Caco-2 (cell line): ENCODE measurements at regions not wholly inside any gene's neighbourhood (a gene's known extent, or its start where the extent isn't known, plus 50 kb on each side); places are given as distances from the start of the nearest gene placed in this dataset.

ENCODE experiments used
- BruUV-seq: library from RNA; stranded (reverse); fragments of 400-500 nt; replicated peaks from 2 replicates; lab custom pipeline; 2021; lab: Mats Ljungman, UMichigan
- CTCF ChIA-PET: fragments of 300-600 bp; sonication (Branson Sonifier 250); formaldehyde crosslinking; loops from one replicate; lab custom pipeline; 2022; ENCODE audit warnings: antibody characterized with exemption; lab: Charles Lee
- POLR2A ChIA-PET: fragments of 300-600 bp; sonication (Branson Sonifier 250); formaldehyde crosslinking; loops from one replicate; lab custom pipeline; 2022; ENCODE audit warnings: antibody characterized with exemption; lab: Charles Lee
- DNase-seq, 2 experiments: peaks; one replicate each; pipeline versions ENCODE4 v3.0.0 to v3.0.0-alpha.2; 2020 to 2022
- H3K27me3 ChIP-seq: replicated peaks from 2 replicates; pipeline ENCODE4 v1.6.0; 2011; ENCODE audit warnings: low read length; ENCODE audit not compliant: control insufficient read depth, insufficient read depth
- H3K36me3 ChIP-seq: 2 replicates; pipeline ENCODE4 v1.5.1; 2011; ENCODE audit warnings: low read length; ENCODE audit not compliant: control insufficient read depth, insufficient read depth
- H3K4me1 ChIP-seq: fragments of 250-450 bp; sonication (Bioruptor Pico); 2 replicates; pipeline ENCODE4 v1.5.1; 2020; ENCODE audit warnings: mild to moderate bottlenecking
- H3K4me3 ChIP-seq: 2 replicates; pipeline ENCODE4 v1.5.1; 2011; ENCODE audit warnings: low read depth, mild to moderate bottlenecking, control low read depth, low read length
- H3K9me3 ChIP-seq: fragments of 250-450 bp; sonication (Bioruptor Pico); 2 replicates; pipeline ENCODE4 v1.5.1; 2020; ENCODE audit warnings: mild to moderate bottlenecking, moderate library complexity
- H3K27ac Mint-ChIP-seq: one replicate; pipeline ENCODE4 v1.8.0; 2022; ENCODE audit warnings: mixed read lengths; ENCODE audit not compliant: unreplicated experiment
- H3K27me3 Mint-ChIP-seq: one replicate; pipeline ENCODE4 v1.8.0; 2022; ENCODE audit warnings: mixed read lengths; ENCODE audit not compliant: insufficient read depth, unreplicated experiment
- H3K36me3 Mint-ChIP-seq: one replicate; pipeline ENCODE4 v1.8.0; 2022; ENCODE audit warnings: mild to moderate bottlenecking, mixed read lengths; ENCODE audit not compliant: insufficient read depth, unreplicated experiment
- H3K4me1 Mint-ChIP-seq: one replicate; pipeline ENCODE4 v1.8.0; 2022; ENCODE audit warnings: low read depth, mixed read lengths; ENCODE audit not compliant: unreplicated experiment
- H3K4me3 Mint-ChIP-seq: one replicate; pipeline ENCODE4 v1.8.0; 2022; ENCODE audit warnings: mild to moderate bottlenecking, moderate library complexity, mixed read lengths; ENCODE audit not compliant: unreplicated experiment
- H3K9me3 Mint-ChIP-seq: one replicate; pipeline ENCODE4 v1.8.0; 2022; ENCODE audit warnings: mixed read lengths; ENCODE audit not compliant: unreplicated experiment
- CTCF ChIP-seq, 2 experiments: fragments of 200-600 bp in 1 of 2; IDR thresholded peaks; 1 replicate in 1 of 2; 2 replicates in 1 of 2; pipeline versions ENCODE4 v1.5.1 to v1.8.0; 2011 to 2022; ENCODE audit warnings: antibody characterized with exemption in 1 of 2, control low read depth in 1 of 2, inconsistent platforms in 1 of 2, low read depth in 1 of 2, low read length in 1 of 2, mild to moderate bottlenecking in 1 of 2, moderate library complexity in 1 of 2; ENCODE audit not compliant: insufficient read depth in 1 of 2, severe bottlenecking in 1 of 2, unreplicated experiment in 1 of 2
- intact Hi-C: fragments of 100-400 bp; cut with micrococcal nuclease; formaldehyde crosslinking; loops from one replicate; pipeline ENCODE4 v1.10.0; 2022; ENCODE audit not compliant: unreplicated experiment

DNA sequence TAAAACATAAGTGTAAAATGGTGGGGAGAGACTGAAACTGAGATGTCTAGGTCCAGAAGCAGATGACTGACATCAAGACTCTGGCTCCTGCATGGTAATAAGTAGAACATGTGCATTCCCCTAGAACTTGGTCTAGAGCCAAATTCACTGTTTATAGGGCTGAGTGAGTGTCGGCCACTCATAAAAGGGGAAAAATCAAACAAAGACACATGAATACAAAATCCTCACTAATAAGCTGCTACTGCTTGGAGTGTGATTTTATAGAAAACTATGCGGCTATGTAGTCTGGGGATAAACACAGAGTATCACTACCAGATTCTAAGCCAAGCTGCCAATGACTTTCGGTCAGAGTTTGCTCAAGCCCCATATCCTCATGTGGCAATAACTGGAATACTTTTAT is 1080.8 kb upstream of the DDX18 start:
- Histone ChIP-seq H3K4me1 (no peaks in the 10 kb centered on the region), H3K9me3 (no peaks in the 10 kb centered on the region), H3K4me3 (no peak overlapping the region), H3K36me3 (no peaks in the 10 kb centered on the region), H3K27me3 (no peaks in the 10 kb centered on the region)
- Mint-ChIP-seq H3K9me3 (no peaks in the 10 kb centered on the region), H3K27me3 (peaks cover 3% of the 10 kb centered on the region), H3K36me3 (no peaks in the 10 kb centered on the region), H3K4me1 (no peaks in the 10 kb centered on the region), H3K4me3 (no peak overlapping the region), H3K27ac (no peak overlapping the region)
- no peak for DNase-seq
- no TSS peak for BruUV-seq
- POLR2A ChIA-PET: no interaction called here
- TF ChIP-seq CTCF (IDR thresholded peaks at IDR 0.05; ENCODE audit: insufficient read depth in 1 of 2, low read depth in 1 of 2, low read length in 1 of 2, severe bottlenecking in 1 of 2, unreplicated experiment in 1 of 2): no peak
- CTCF ChIA-PET: no interaction called here
- intact Hi-C loops: no loop called here

GRCh38 chr2:116737951-116738350 is 1076.5 kb upstream of the DDX18 start:
- Mint-ChIP-seq H3K27me3 (peaks cover 3% of the 10 kb centered on the region), H3K4me3 (no peak overlapping the region), H3K36me3 (no peaks in the 10 kb centered on the region), H3K27ac (no peak overlapping the region), H3K4me1 (no peaks in the 10 kb centered on the region), H3K9me3 (no peaks in the 10 kb centered on the region)
- no peak for TF ChIP-seq CTCF (IDR thresholded peaks at IDR 0.05; ENCODE audit: insufficient read depth in 1 of 2, low read depth in 1 of 2, low read length in 1 of 2, severe bottlenecking in 1 of 2, unreplicated experiment in 1 of 2)
- CTCF ChIA-PET: no interaction called here
- no peak for DNase-seq
- Histone ChIP-seq H3K36me3 (no peaks in the 10 kb centered on the region), H3K4me3 (no peak overlapping the region), H3K9me3 (no peaks in the 10 kb centered on the region), H3K27me3 (no peaks in the 10 kb centered on the region), H3K4me1 (no peaks in the 10 kb centered on the region)
- BruUV-seq: no TSS peak
- intact Hi-C loops: no loop called here
- POLR2A ChIA-PET: no interaction called here

DNA sequence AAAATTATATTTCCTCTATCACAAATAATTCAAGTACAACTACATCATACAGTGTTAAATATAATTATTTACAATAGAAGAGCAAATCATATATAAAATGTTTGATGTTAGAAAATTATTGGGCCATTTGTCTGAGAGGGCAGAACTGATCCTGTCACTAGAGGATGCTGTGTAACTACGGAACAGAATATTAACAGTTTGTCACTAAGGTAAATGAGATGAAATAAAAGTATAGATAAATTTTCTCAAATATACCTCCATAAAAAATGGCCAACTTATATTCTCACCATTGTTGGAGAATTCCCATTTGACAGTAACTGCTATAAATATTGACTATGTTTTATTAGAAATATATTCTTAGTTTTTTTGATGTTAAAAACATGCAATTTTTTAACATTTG is 1067.4 kb upstream of the DDX18 start:
- Mint-ChIP-seq H3K4me1 (no peaks in the 10 kb centered on the region), H3K9me3 (no peaks in the 10 kb centered on the region), H3K27me3 (no peaks in the 10 kb centered on the region), H3K27ac (no peak overlapping the region), H3K36me3 (no peaks in the 10 kb centered on the region), H3K4me3 (no peak overlapping the region)
- POLR2A ChIA-PET: no interaction called here
- peak in 1 of 2 experiments; percentile 12 for TF ChIP-seq CTCF (IDR thresholded peaks at IDR 0.05; ENCODE audit: insufficient read depth in 1 of 2, low read depth in 1 of 2, low read length in 1 of 2, severe bottlenecking in 1 of 2, unreplicated experiment in 1 of 2)
- Histone ChIP-seq H3K27me3 (no peaks in the 10 kb centered on the region), H3K9me3 (no peaks in the 10 kb centered on the region), H3K4me1 (no peaks in the 10 kb centered on the region), H3K36me3 (no peaks in the 10 kb centered on the region), H3K4me3 (no peak overlapping the region)
- no peak for DNase-seq
- no TSS peak for BruUV-seq
- CTCF ChIA-PET: no interaction called here
- intact Hi-C loops: loop anchor here (5.0 kb wide), 1 partner anchor 1025 kb away; no protein-coding TSS in a partner anchor
